GM18907 (cell line): ENCODE measurements at regions not wholly inside any gene's neighbourhood (a gene's known extent, or its start where the extent isn't known, plus 50 kb on each side); places are given as distances from the start of the nearest gene placed in this dataset.
"Not testable (repeated sequence)": the region's sequence is repeated elsewhere in the genome, so short reads cannot be mapped to it uniquely, and the experiment has no call there.

ENCODE experiments used
- ATAC-seq: cut with Tn5 transposase; IDR thresholded peaks from one replicate; pipeline ENCODE4 v1.9.1; 2021; ENCODE audit warnings: mild to moderate bottlenecking, moderate library complexity; ENCODE audit not compliant: unreplicated experiment

DNA sequence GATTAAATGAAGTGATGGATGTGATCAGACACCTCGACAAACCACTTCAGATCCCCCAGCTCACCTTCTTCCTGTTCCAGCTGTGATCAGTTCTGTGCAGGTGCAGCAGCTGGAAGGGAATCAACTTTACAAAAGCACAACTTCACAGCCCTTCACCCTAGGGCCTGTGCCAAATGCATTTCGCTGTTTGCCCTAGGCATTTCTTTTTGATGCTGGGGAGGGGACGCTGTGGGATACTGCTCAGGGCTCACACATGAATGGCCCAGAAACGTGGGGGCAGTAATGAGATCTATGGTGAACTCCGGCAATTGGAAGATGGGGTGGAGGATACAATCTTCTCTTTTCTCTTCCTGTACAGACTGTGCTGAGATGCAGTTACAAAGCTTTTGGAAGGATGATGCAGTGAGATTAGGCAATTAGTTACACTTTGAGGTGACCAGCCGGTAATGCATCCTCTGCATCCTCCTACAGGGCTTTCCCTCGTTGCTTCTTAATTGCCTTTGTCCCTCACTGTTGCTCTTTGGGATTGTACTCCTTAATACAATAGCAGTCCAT, 215.1 kb upstream of the PITX2 start:
- no peak for ATAC-seq

DNA sequence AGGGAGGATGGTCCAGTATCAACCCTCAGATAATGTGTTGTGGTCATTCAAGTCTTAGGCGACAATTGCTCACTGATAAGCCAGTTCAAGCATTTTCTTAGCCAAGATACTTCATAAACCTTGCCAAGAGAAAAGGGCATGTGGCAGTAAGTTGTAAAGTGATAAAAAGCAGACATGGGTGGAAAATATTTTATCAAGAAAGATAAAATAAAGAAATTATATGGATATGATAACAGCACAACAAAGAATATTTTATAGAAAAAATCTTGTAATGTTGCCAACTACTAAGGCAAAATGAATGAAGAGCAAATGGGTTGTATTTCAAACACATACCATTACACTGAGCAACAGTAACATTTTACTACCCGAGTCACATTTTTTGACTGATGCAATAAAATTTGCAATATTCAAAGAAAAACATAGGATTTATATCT, 217.4 kb upstream of the PITX2 start:
- ATAC-seq = no peak

DNA sequence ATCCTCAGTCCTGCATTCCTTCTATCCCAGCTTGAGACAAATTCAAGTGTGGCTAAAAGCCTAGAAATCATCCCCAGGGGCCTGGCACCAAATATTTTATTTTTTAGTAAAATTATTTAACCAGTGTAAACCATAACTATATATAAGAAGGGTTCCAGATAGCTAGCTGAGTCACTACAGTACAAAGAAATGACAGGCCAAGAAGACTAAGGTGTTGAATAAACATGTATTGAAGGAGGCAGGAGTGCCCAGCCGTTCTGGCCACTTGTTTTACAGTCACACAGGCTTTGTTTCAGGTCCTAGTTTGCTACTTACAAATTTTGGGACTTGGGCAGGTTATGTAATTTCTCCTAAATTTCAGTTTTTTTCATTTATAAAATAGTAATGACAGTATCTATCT, 225.9 kb upstream of the PITX2 start:
- ATAC-seq = no peak

DNA sequence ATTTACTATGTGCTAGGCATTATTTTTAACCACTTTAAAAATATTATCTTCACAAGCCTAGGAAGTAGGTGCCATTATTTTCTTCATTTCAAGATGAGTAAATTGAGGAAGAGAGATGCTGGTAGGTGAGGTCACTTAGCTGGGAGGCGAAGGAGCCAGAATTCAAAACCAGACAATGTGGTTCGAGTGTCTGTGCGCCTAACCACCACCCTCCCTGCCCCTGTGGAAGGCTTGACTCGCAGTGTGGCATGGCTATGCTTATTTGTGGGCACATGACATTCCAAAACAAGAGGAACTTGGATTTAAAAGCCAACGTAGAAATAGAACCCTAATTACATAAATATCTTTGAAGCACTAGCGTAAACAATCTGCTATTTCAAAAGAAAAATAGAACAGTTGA, 226.6 kb upstream of the PITX2 start:
- ATAC-seq = no peak

DNA sequence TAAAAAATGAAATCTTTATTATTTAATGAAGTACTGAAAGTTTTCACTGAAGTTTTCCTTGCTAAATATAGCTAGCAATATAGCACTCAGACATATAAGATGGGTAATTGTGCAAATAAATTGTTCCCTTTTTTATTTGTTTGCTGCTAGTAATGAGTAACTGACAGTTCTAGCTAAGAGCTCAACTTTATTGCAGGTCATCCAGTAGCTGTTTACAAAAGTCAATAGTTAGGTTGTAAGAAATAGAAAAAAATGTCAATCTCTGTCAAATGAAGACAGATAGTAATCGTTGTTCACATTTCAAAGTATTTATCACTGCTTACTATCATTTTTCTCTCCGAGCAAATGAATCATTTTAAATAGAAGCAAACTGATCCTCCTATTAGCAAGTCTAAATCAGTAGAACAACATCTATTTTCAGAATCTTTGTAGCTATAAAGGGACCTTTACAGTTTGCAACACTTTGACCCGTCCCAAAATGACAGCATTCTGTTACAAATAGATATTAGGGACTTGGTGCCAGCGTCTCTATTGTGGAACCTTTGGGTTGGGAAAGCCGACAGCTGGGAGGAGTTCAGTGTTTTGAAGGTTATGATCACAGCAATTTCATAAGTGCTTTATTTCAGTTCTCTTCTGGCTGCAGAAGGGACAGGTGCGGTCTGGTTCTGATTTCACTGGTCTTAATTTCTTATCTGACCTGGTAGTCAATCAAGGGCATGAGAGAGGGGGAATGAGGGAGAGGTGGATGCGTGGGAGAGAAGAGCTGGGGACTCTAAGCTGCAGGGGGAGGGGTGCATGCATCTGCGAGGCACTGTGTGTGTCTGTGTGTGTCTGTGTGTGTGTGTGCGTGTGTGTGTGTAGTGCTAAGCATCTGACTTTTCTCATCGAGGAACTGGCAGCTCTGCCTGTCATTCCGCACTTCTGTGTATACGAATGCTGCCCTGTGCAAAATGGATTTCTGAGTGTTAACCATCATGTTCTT, 227.9 kb upstream of the PITX2 start:
- ATAC-seq = no peak

DNA sequence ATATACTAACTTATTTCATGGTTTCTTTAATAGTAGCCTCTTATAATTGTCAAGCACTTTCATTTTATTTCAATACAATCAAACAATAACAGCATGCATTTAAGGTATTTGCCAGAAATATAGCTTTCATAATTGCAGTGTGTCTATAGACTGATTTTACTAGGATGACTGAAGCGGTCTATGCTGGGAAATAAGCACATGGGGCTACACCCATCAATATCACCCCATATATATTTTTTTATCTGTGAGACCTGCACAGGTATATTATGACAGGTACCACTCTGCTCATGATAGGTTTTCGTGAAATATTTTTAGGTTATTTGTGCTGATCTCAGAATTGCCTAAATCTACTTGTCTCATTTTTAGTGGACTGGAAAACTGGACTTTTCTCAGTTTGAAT, 229.1 kb upstream of the PITX2 start:
- no peak for ATAC-seq

DNA sequence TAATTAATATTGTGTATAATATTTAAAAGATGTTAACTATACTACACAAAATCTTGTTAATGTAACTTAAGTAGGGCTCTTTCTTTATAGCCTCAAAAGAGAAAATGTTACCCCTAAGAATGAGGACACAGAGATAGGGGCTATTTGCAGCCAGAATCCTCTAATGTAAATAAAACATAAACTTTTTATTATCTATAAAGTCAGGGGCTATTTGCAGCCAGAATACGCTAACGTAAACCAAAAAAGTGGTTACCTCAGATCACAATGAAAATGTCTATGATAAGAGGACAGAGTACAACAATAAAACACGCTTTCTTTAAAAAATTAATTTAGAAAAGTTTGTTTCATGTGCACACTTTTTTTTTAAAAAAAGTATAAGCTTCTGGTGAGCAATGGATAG, 229.9 kb upstream of the PITX2 start:
- no peak for ATAC-seq

DNA sequence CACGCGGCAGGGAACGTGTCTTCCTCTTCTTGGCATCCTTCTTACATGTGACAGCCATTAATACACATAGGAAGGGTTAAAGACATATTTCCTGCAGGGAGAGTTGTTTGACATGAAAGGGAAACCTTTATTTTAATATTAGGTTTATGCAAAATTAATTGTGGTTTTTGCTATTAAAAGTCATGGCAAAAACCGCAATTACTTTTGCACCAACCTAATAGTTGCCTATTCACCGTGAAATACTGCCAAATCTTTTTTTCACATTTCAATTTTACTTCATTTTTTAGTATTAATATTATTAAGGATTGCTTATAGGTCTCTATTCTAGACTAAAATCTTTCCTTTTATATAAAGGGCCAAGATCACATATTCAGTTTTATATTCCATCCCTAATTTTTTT, 230.4 kb upstream of the PITX2 start:
- ATAC-seq = no peak

DNA sequence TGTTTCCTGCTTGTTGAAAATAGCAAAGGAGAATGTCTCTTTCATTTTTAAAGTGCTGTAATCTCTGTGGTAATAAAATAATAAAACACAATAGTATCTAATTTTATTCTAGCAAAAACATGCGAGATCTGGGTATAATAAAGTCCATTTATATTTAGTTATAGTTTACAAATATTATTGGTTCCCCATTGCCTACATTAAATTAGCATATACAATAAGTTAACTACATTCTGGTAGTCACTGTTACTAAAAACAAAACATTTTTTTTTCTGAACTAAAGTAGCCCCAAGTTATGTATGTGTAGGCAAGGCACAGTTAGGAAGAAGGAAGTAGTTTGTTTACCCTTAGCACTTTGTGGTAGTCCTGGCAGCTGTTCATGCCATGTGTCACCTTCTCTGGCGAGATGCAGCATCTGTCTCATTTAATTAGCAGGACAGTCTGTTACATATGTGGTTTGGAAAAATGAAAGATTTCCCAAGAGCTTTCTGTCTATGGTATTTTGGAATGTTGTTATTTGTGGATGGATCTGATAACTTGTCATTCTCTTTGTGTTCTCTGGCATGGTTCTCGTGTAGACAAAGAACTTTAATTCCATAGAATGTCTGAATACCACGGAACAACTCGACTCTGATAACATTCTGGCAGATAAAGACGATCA, 231.3 kb upstream of the PITX2 start:
- peak; percentile 72 for ATAC-seq

DNA sequence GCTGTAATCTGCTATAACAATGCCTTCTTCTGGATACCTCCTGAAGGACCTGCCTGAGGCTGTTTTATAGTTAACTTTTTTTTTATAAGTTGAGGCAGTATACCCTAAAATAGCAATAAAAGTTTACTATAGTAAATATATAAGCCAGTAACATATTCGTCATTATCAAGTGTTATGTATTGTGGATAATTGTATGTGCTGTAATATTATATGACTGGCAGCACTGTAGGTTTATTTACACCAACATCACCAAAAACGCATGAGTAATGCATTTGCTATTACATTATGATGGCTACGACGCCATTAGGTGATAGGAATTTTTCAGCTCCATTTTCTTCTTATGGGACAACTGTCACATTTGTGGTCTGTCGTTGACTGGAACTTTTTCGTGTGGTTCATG, 237.2 kb upstream of the PITX2 start:
- ATAC-seq = no peak

DNA sequence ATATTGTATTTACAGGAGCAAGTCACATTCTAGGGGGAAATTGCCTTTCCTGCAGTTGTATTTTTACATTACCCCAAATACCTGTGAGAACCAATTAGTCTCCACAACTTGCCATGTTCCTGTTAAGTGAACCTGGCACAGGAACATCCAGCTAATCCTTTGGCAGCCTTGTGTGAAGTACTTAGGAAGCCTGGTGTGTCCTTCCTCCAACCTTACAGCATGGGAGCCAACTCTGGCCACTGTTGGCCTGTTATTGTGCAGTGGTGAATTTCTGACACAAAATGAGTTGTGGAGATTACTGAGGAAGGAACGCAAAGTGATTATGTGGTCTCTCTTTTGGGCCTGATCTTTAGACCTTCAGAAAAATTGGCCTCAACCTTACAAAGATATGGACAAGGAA, 238.0 kb upstream of the PITX2 start:
- ATAC-seq = no peak

DNA sequence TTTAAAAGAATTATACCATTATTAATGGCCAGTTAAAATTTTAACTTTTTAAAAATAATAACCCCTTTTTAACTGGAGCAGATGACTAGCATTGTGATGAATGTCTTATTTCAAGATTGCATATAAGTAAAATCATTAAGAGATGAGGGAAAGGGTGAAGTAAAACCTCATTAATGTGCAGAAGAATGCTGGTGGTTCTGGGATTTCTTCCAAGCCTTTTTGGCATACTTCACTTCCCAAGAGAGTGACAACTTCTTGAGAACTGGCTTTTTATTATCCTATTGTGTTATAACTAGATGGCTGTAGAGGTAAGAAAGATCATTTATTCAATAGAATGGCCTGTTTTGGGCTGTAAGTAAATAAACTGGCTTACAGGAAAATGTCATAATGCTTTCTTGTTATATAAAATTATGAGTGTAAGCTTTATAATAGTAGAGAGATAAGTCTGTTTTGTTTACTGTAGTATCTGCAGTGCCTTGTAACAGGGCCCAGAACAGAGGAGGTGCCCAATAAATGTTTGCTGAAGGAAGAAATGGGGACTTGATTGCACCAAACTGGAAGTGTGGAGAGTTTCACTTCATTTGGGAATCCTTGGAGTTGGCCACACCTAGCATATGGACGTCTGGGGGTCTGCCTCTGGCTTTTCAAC, 242.9 kb upstream of the PITX2 start:
- no peak for ATAC-seq

DNA sequence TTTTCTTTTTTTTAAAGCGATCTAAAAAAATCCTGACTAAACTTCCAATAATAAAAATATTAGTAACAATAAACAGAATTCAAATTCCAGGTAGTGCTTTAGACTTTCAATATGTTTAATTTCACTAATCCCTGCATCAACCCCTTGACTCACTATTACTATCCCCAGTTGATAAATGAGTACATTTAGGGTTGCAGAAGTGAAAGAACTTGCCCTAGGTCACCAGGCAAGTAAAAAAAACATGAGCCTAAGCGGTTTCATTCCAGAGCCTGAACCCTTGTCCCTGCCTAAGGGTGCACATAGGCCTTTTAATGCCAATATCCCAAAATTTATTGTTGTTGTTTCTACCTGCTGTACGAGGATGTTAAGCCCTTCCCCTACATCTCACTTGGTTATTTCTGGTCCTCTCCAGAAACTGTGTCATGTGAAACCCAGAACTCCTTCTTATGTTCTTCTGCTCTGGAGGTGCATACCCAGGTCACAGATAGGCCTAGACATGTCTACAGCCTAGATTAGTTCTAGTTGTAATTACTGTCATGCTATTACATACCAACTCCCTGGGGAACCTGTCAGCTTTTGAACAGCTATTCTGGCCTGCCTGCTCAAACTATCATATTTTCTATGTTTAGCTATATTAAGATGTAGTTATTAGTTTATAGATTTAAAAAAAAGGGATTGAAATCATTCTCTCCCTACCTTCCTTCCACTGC, 244.5 kb upstream of the PITX2 start:
- ATAC-seq = peak; percentile 83

DNA sequence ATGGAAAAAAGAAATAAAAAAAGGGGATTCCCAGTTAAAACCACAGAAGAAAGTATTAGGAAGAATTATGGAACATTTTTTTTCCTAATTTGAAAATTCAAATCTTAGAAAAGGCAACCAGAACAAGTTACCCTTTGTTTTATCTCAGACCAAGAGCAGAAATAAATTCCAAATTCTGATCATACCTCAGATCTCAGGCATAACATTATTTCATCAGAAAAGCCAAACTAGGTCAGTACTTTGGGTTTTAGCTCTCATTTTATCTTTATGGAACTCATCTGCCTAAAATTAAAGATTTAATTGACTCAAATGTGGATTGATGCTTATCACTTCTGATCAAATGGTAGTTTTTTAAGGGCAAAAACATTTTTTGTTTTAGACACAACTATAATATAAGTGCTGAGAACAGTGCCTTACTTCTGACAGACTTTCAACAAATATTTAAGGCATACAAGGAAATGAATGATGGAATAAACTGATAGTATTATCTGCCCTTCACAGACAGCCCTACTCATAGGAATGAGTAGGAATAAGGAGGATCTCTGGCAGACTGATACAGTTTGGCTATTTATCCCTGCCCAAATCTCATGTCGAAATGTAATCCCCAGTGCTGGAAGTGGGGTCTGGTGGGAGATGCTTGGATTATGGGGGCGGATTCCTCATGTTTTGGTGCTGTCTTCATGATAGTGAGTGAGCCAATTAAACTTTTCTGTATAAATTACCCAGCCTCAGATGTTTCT, 245.3 kb upstream of the PITX2 start:
- no peak for ATAC-seq

DNA sequence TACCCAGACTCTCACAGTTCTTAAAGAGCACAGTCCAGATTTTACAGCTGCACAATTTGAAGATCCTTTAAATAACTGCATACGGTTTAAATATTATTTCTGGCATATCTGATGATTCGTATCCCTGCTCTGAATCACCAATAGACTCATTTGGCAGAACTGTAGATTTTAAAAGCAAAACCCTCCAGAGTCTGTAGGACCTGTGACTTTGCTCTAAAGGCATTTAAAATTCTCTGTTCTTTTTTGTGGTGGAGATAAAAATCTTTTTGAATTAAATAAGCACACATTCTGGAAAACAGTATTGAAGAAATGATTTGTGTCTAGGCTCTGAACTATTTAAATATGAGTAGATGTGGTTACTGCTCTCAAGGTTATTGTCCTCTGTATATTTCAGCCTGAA, 246.2 kb upstream of the PITX2 start:
- no peak for ATAC-seq

DNA sequence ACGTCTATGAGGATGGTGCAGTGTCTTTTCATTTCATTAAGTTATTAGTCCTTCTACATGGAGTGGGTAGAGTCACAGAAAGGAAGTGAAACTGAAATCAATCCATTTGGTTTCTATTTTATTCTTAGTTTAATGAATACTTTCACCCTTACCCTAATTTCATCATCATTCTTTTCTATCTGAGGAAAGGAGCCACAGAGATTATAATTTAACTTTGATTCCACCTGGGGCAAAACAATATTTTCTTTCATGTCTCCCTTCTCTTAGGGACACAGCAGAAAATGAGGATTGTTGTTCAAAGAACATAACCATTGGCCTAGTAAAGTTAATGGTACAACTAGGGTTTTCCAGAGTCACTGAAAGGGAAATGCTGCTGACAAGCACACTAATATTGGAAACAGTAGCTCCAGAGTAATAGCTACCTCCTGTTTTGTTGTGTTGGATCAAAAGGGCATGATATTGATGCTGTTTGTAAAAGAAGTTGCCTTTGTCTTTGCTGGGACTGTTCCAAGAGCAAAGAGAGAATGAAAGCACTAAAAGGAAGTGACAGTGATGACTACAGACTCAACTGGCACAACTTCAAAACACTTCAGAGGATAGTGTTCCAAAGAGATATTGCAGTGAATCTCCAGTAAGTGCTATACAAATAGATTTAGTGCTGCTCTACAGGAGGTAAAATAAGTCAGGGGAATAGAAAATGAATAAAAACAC, 247.1 kb upstream of the PITX2 start:
- peak; percentile 92 for ATAC-seq

DNA sequence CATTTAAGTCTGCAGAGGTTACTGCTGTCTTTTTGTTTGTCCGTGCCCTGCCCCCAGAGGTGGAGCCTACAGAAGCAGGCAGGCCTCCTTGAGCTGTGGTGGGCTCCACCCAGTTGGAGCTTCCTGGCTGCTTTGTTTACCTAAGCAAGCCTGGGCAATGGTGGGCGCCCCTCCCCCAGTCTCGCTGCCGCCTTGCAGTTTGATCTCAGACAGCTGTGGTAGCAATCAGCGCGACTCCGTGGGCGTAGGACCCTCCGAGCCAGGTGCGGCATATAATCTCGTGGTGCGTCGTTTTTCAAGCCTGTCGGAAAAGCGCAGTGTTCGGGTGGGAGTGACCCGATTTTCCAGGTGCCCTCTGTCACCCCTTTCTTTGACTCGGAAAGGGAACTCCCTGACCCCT, 253.3 kb upstream of the PITX2 start:
- ATAC-seq = not testable (repeated sequence)

DNA sequence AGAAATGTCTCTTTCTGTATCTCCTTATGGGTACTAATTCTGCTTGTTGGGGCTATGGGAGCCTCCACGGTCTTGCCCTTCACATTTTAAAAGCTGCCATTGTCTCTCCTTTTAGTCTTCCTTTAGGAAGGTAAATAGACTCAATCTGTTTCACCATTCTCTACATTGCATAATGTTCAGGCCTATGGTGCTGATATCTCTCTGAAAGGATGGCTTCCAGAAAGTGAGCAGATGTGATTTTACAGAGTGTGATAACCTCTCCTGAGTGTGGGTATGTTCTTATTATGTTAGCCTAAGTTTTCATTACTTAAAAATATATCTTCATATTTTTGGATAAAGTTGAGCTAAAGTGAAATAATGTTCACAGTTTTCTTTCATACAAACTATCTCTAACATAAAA, 254.0 kb upstream of the PITX2 start:
- ATAC-seq = no peak

DNA sequence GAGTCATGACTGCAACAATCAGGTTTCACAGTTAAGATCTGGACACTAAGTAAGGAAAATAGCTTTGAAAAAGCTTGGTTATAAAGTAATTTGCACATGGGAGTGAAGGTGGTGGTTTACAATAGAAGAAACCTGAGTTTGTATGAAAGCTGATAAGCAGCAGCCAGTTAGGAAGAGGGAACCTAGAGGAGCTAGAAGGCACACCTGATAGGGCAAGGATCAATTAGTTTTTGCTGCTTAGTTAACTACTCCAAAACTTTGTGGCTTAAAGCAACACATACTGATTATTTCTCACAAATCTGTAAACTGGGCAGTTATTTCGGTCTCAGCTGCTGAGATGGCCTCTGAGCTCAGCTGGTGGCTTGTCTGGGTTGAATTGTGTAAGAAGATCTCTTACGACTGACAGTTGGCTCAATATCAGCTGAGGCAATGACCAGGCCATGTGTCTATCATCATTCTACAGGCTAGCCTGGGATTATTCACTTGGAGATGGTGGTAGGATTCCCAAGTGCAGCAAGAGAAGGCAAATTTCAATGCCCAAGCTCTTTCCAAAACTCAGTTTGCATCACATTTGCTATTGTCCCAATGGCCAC, 255.0 kb upstream of the PITX2 start:
- ATAC-seq = no peak
